ENCODE measurements at regions not wholly inside any gene's neighbourhood (a gene's known extent, or its start where the extent isn't known, plus 50 kb on each side); places are given as distances from the start of the nearest gene placed in this dataset.
"Not testable (repeated sequence)": the region's sequence is repeated elsewhere in the genome, so short reads cannot be mapped to it uniquely, and the experiment has no call there.

- H3K4me1 ChIP-seq; H3K4me3 ChIP-seq; H3K36me3 ChIP-seq; DNase-seq (ENCODE audit: low spot score in 2 of 2); H3K27ac ChIP-seq; H3K27me3 ChIP-seq; H3K9me3 ChIP-seq: not testable (repeated sequence)
- WGBS = 39% methylated on average over 9 of the region's 17 CpGs
These were observed 70.8 kb upstream of the SPDYE9 start for GRCh38 chr7:73156510-73157168.

- H3K27me3 ChIP-seq, H3K9me3 ChIP-seq, H3K4me1 ChIP-seq, H3K36me3 ChIP-seq, H3K27ac ChIP-seq: not testable (repeated sequence)
- peak; percentile 86 to 91 for DNase-seq (ENCODE audit: low spot score in 2 of 2)
- peak overlapping the region; percentile 51 for H3K4me3 ChIP-seq
- no CpG with 5 or more reads among the region's 48 CpGs for WGBS
These were observed 68.8 kb upstream of the SPDYE9 start for GRCh38 chr7:73154586-73155038.

- not testable (repeated sequence) for H3K36me3 ChIP-seq; H3K27ac ChIP-seq; H3K27me3 ChIP-seq; DNase-seq (ENCODE audit: low spot score in 2 of 2); H3K4me1 ChIP-seq; H3K9me3 ChIP-seq
- WGBS = 90% methylated on average over 2 of the region's 23 CpGs
- H3K4me3 ChIP-seq = peak overlapping the region; percentile 51
These were observed 68.2 kb upstream of the SPDYE9 start for GRCh38 chr7:73153921-73154585.

- H3K27ac ChIP-seq; H3K4me3 ChIP-seq; H3K9me3 ChIP-seq; H3K27me3 ChIP-seq; DNase-seq (ENCODE audit: low spot score in 2 of 2); H3K4me1 ChIP-seq; H3K36me3 ChIP-seq: not testable (repeated sequence)
- no CpG with 5 or more reads among the region's 2 CpGs for WGBS
These were observed 62.7 kb upstream of the SPDYE9 start for GRCh38 chr7:73148570-73148969.

GRCh38 chr7:73147681-73148080 lies 61.8 kb upstream of the SPDYE9 start:
- not testable (repeated sequence) for H3K4me3 ChIP-seq; H3K27me3 ChIP-seq; H3K36me3 ChIP-seq; H3K4me1 ChIP-seq; H3K27ac ChIP-seq; DNase-seq (ENCODE audit: low spot score in 2 of 2); H3K9me3 ChIP-seq
- WGBS = no CpG with 5 or more reads among the region's 6 CpGs

GRCh38 chr7:73143993-73144392 lies 58.2 kb upstream of the SPDYE9 start:
- WGBS = no CpG with 5 or more reads among the region's 8 CpGs
- not testable (repeated sequence) for DNase-seq (ENCODE audit: low spot score in 2 of 2); H3K36me3 ChIP-seq; H3K4me1 ChIP-seq; H3K9me3 ChIP-seq; H3K4me3 ChIP-seq; H3K27me3 ChIP-seq; H3K27ac ChIP-seq

- DNase-seq (ENCODE audit: low spot score in 2 of 2); H3K27me3 ChIP-seq; H3K27ac ChIP-seq; H3K4me3 ChIP-seq; H3K9me3 ChIP-seq; H3K4me1 ChIP-seq; H3K36me3 ChIP-seq: not testable (repeated sequence)
- WGBS = no CpG with 5 or more reads among the region's 3 CpGs
These were observed 52.1 kb upstream of the SPDYE9 start for GRCh38 chr7:73137922-73138321.

Data from suprapubic skin (tissue), 4 donors.